ENCODE measurements at regions not wholly inside any gene's neighbourhood (a gene's known extent, or its start where the extent isn't known, plus 50 kb on each side); places are given as distances from the start of the nearest gene placed in this dataset.

DNA sequence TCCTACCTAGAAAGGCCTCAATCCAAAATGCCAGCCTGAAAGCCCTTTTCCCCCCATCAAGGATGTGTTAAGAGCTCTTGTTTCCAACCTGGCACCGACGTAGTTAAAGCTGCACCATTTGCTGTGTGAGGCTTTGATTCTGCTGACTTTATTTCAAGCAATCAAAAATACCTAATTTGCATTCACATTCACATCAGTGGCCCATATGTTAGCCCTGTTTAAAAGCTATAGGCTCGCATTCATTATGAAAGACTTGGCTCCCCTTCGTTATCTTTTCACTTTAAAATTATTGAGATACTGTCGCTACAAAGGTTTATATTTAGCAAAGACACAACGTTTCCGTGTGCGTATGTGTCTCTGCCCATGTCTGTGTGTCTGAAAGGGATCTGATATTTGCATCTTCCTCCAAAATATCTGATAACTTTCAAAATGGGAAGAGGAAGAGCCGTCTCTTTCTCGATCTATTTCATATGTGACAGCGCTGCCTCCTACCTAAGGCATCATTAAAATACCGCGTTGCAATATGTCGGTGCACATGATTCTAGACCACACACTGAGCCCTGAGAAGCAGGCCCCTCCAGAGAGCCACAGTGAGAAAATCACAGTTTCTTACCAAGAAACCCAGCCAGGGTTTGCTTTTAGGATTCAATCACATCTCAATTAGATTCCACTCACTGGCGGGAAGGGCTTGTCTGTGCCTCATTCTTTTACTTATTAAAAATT, 57.1 kb upstream of the ITPRID1 start:
- DNase-seq: no peak

GRCh38 chr7:31457551-31457950, 56.3 kb upstream of the ITPRID1 start:
- DNase-seq: no peak

DNA sequence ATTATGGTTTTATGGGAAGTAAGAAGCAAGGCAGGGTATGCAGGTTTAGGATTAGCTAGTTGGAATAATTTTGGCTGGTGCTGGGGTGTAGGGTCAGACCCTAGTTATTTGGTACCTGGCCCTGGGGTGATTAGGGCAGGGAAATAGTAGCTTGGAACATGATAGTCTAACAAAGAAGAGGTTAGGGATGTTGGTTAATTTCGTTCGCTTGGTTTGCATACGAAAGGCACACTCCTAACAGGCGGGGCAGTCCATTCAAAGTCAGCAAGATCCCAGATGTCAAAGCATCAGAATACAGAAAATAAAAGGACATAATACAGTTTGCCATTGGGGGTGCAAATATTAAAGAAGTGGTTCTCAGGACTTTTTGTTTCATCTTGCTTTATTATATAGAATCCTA, 55.7 kb upstream of the ITPRID1 start:
- no peak for DNase-seq

GRCh38 chr7:31462636-31463035, 51.3 kb upstream of the ITPRID1 start:
- DNase-seq: no peak

Measured in NCI-H187 treated with DMSO at 0.1 percent for 48 hours (cell line).